Naive thymus-derived CD4-positive, alpha-beta T cell (primary cell): ENCODE measurements at regions not wholly inside any gene's neighbourhood (a gene's known extent, or its start where the extent isn't known, plus 50 kb on each side); places are given as distances from the start of the nearest gene placed in this dataset.

Experiments
- ATAC-seq: fragments of 150-1000 bp; cut with Tn5 transposase; 2 replicates; pipeline ENCODE4 v1.10.0; 2021; ENCODE audit warnings: mild to moderate bottlenecking, moderate library complexity
- CTCF ChIA-PET: fragments of 350-600 bp; sonication (Branson Sonifier 250); formaldehyde crosslinking; loops from one replicate; lab custom pipeline; 2021; ENCODE audit warnings: antibody characterized with exemption; lab: Charles Lee
- POLR2A ChIA-PET: fragments of 350-600 bp; sonication (Branson Sonifier 250); formaldehyde crosslinking; loops from one replicate; lab custom pipeline; 2021; ENCODE audit warnings: antibody characterized with exemption, inconsistent platforms; lab: Charles Lee
- DNase-seq, 9 donors: peaks; one replicate each; pipeline versions ENCODE4 v3.0.0 to v3.0.0-alpha.2; 2020 to 2022; ENCODE audit warnings: mixed read lengths in 1 of 9
- H3K27ac ChIP-seq: one replicate; pipeline ENCODE4 v1.7.0; 2013; ENCODE audit warnings: mild to moderate bottlenecking, low read depth, low read length, moderate library complexity
- H3K27me3 ChIP-seq, 2 donors: one replicate each; pipeline ENCODE4 v1.7.0; 2013; ENCODE audit warnings: low read length in 2 of 2, mild to moderate bottlenecking in 2 of 2, moderate library complexity in 2 of 2; ENCODE audit not compliant: control insufficient read depth in 2 of 2, insufficient read depth in 2 of 2
- H3K36me3 ChIP-seq, 3 experiments: 1 replicate in 2 of 3; 2 replicates in 1 of 3; pipeline ENCODE4 v1.7.0; 2013; ENCODE audit warnings: low read length in 3 of 3, mild to moderate bottlenecking in 3 of 3, moderate library complexity in 1 of 3; ENCODE audit not compliant: insufficient read depth in 3 of 3, control insufficient read depth in 2 of 3
- H3K4me1 ChIP-seq, 2 donors: one replicate each; pipeline ENCODE4 v1.7.0; 2013; ENCODE audit warnings: low read length in 2 of 2, mild to moderate bottlenecking in 2 of 2, moderate library complexity in 1 of 2; ENCODE audit not compliant: control insufficient read depth in 2 of 2, insufficient read depth in 2 of 2
- H3K4me3 ChIP-seq: 2 replicates; pipeline ENCODE4 v1.7.0; 2013; ENCODE audit warnings: mild to moderate bottlenecking, low read length
- H3K9me3 ChIP-seq, 3 experiments: 1 replicate in 2 of 3; 2 replicates in 1 of 3; pipeline ENCODE4 v1.7.0; 2013; ENCODE audit warnings: low read length in 3 of 3; ENCODE audit not compliant: control insufficient read depth in 2 of 3
- H3K27ac Mint-ChIP-seq, 9 donors: one replicate each; pipeline ENCODE4 v1.8.0; 2020 to 2022; ENCODE audit warnings: mixed read lengths in 9 of 9, mild to moderate bottlenecking in 8 of 9, moderate library complexity in 5 of 9, inconsistent platforms in 2 of 9
- H3K27me3 Mint-ChIP-seq, 5 donors: one replicate each; pipeline ENCODE4 v1.8.0; 2021 to 2022; ENCODE audit warnings: mixed read lengths in 5 of 5, mild to moderate bottlenecking in 1 of 5
- H3K36me3 Mint-ChIP-seq, 5 donors: one replicate each; pipeline ENCODE4 v1.8.0; 2020 to 2022; ENCODE audit warnings: mixed read lengths in 5 of 5, mild to moderate bottlenecking in 3 of 5, inconsistent platforms in 1 of 5
- H3K4me1 Mint-ChIP-seq, 7 donors: one replicate each; pipeline ENCODE4 v1.8.0; 2020 to 2022; ENCODE audit warnings: mixed read lengths in 7 of 7, mild to moderate bottlenecking in 3 of 7, inconsistent platforms in 1 of 7
- H3K4me3 Mint-ChIP-seq, 10 donors: one replicate each; pipeline ENCODE4 v1.8.0; 2020 to 2022; ENCODE audit warnings: mild to moderate bottlenecking in 10 of 10, mixed read lengths in 10 of 10, moderate library complexity in 6 of 10, inconsistent platforms in 2 of 10
- H3K9me3 Mint-ChIP-seq, 11 donors: one replicate each; pipeline ENCODE4 v1.8.0; 2020 to 2022; ENCODE audit warnings: mixed read lengths in 11 of 11, mild to moderate bottlenecking in 4 of 11, inconsistent platforms in 1 of 11, moderate library complexity in 1 of 11
- intact Hi-C, 2 donors: fragments of 100-400 bp; cut with micrococcal nuclease; formaldehyde crosslinking; loops; one replicate each; pipeline ENCODE4 v1.15.1; 2023

- ChIA-PET POLR2A (interaction anchor here (0.6 kb wide), 1 partner anchor 13 kb away, joined by 3 read pairs; no protein-coding TSS in a partner anchor), CTCF (interaction anchor here (0.7 to 4.3 kb wide), 5 partner anchors 560 to 1638 kb away, joined by 4 to 24 read pairs (median 5); no protein-coding TSS in a partner anchor)
- Histone ChIP-seq H3K27ac (no peak overlapping the region), H3K36me3 (no peaks in the 10 kb centered on the region), H3K4me1 (no peaks in the 10 kb centered on the region), H3K27me3 (no peaks in the 10 kb centered on the region), H3K4me3 (no peak overlapping the region), H3K9me3 (no peaks in the 10 kb centered on the region)
- H3K4me1 Mint-ChIP-seq, result peaks cover 0 to 5% (median 0%) of the 10 kb centered on the region in 7 donors
- peak; percentile 80 for ATAC-seq
- H3K27ac Mint-ChIP-seq, result no peak overlapping the region
- no peaks in the 10 kb centered on the region for H3K9me3 Mint-ChIP-seq
- H3K27me3 Mint-ChIP-seq, result peaks cover 6 to 12% (median 9%) of the 10 kb centered on the region in 5 donors
- DNase-seq, result peak in 8 of 9 donors; percentile 8 to 36 (median 27)
- H3K36me3 Mint-ChIP-seq, result no peaks in the 10 kb centered on the region
- H3K4me3 Mint-ChIP-seq, result no peak overlapping the region
- intact Hi-C loops, result loop anchor here (1.0 to 5.0 kb wide), 11 partner anchors 542 to 1637 kb away; partner anchors contain the start of gene BDH2 (in 1 of the 2)
These were observed 60.0 kb upstream of the BANK1 start for GRCh38 chr4:101730291-101731117.

GRCh38 chr4:101727238-101727637 lies 63.3 kb upstream of the BANK1 start:
- Mint-ChIP-seq H3K27me3 (peaks cover 0 to 5% (median 4%) of the 10 kb centered on the region in 5 donors), H3K9me3 (no peaks in the 10 kb centered on the region), H3K4me1 (peaks cover 0 to 12% (median 8%) of the 10 kb centered on the region in 7 donors), H3K4me3 (no peak overlapping the region), H3K27ac (no peak overlapping the region), H3K36me3 (no peaks in the 10 kb centered on the region)
- Histone ChIP-seq H3K9me3 (no peaks in the 10 kb centered on the region), H3K4me1 (no peaks in the 10 kb centered on the region), H3K4me3 (no peak overlapping the region), H3K36me3 (no peaks in the 10 kb centered on the region), H3K27me3 (no peaks in the 10 kb centered on the region), H3K27ac (no peak overlapping the region)
- DNase-seq (no peak), ATAC-seq (no peak)
- POLR2A ChIA-PET, result no interaction called here
- intact Hi-C loops, result no loop called here
- CTCF ChIA-PET, result no interaction called here

- Histone ChIP-seq H3K27ac (no peak overlapping the region), H3K27me3 (no peaks in the 10 kb centered on the region), H3K36me3 (no peaks in the 10 kb centered on the region), H3K4me1 (no peaks in the 10 kb centered on the region), H3K9me3 (no peaks in the 10 kb centered on the region), H3K4me3 (no peak overlapping the region)
- Mint-ChIP-seq H3K4me1 (peaks cover 0 to 12% (median 6%) of the 10 kb centered on the region in 7 donors), H3K4me3 (peak overlapping the region in 4 of 10 donors; percentile 3 to 63 (median 26)), H3K36me3 (no peaks in the 10 kb centered on the region), H3K27me3 (peaks cover 0 to 5% (median 0%) of the 10 kb centered on the region in 5 donors), H3K9me3 (no peaks in the 10 kb centered on the region), H3K27ac (no peak overlapping the region)
- POLR2A ChIA-PET, result no interaction called here
- CTCF ChIA-PET, result interaction anchor here (0.6 kb wide), 2 partner anchors 456 to 707 kb away, joined by 4 read pairs; no protein-coding TSS in a partner anchor
- DNase-seq, result peak in 1 of 9 donors; percentile 2
- peak; percentile 24 for ATAC-seq
- intact Hi-C loops, result no loop called here
These were observed 66.4 kb upstream of the BANK1 start for GRCh38 chr4:101724093-101724492.

GRCh38 chr4:101718810-101719209 lies 71.7 kb upstream of the BANK1 start:
- H3K36me3 Mint-ChIP-seq, result peaks cover 0 to 5% (median 0%) of the 10 kb centered on the region in 5 donors
- H3K27me3 Mint-ChIP-seq, result peaks cover 0 to 5% (median 0%) of the 10 kb centered on the region in 5 donors
- CTCF ChIA-PET, result interaction anchor here (1.4 kb wide), 1 partner anchor 10 kb away, joined by 3 read pairs; no protein-coding TSS in a partner anchor

GRCh38 chr4:101711590-101712260 lies 78.8 kb upstream of the BANK1 start:
- intact Hi-C loops, result no loop called here
- peaks cover 0 to 5% (median under 1%) of the 10 kb centered on the region in 5 donors for H3K36me3 Mint-ChIP-seq
- H3K4me1 ChIP-seq, result no peaks in the 10 kb centered on the region
- no peaks in the 10 kb centered on the region for H3K4me1 Mint-ChIP-seq
- H3K27ac ChIP-seq, result no peak overlapping the region
- H3K36me3 ChIP-seq, result no peaks in the 10 kb centered on the region
- H3K4me3 Mint-ChIP-seq, result no peak overlapping the region
- DNase-seq (no peak), ATAC-seq (no peak)
- H3K27me3 Mint-ChIP-seq, result peaks cover 0 to 19% (median 6%) of the 10 kb centered on the region in 5 donors
- H3K9me3 ChIP-seq, result no peaks in the 10 kb centered on the region
- H3K27me3 ChIP-seq, result no peaks in the 10 kb centered on the region
- no peak overlapping the region for H3K4me3 ChIP-seq
- no peak overlapping the region for H3K27ac Mint-ChIP-seq
- CTCF ChIA-PET, result no interaction called here
- POLR2A ChIA-PET, result no interaction called here
- H3K9me3 Mint-ChIP-seq, result peaks cover under 1 to 19% (median 10%) of the 10 kb centered on the region in 11 donors

More at GRCh38 chr4:101718810-101719209, 71.7 kb upstream of the BANK1 start:
- Histone ChIP-seq H3K27ac (no peak overlapping the region), H3K9me3 (no peaks in the 10 kb centered on the region), H3K4me3 (no peak overlapping the region), H3K36me3 (no peaks in the 10 kb centered on the region), H3K4me1 (no peaks in the 10 kb centered on the region), H3K27me3 (no peaks in the 10 kb centered on the region)
- POLR2A ChIA-PET, result no interaction called here
- intact Hi-C loops, result no loop called here
- peaks cover 0 to 4% (median under 1%) of the 10 kb centered on the region in 7 donors for H3K4me1 Mint-ChIP-seq
- no peak overlapping the region for H3K4me3 Mint-ChIP-seq
- H3K9me3 Mint-ChIP-seq, result peaks cover 0 to 35% (median 10%) of the 10 kb centered on the region in 11 donors
- no peak for ATAC-seq
- no peak for DNase-seq
- H3K27ac Mint-ChIP-seq, result no peak overlapping the region

- H3K27ac Mint-ChIP-seq, result no peak overlapping the region
- DNase-seq, result no peak
- Histone ChIP-seq H3K27ac (no peak overlapping the region), H3K4me3 (no peak overlapping the region), H3K4me1 (no peaks in the 10 kb centered on the region), H3K9me3 (no peaks in the 10 kb centered on the region), H3K27me3 (no peaks in the 10 kb centered on the region), H3K36me3 (no peaks in the 10 kb centered on the region)
- no peaks in the 10 kb centered on the region for H3K4me1 Mint-ChIP-seq
- CTCF ChIA-PET, result no interaction called here
- no peak overlapping the region for H3K4me3 Mint-ChIP-seq
- POLR2A ChIA-PET, result no interaction called here
- ATAC-seq, result no peak
- H3K27me3 Mint-ChIP-seq, result peaks cover 0 to 19% (median 6%) of the 10 kb centered on the region in 5 donors
- peaks cover 0 to 10% (median 4%) of the 10 kb centered on the region in 5 donors for H3K36me3 Mint-ChIP-seq
- peaks cover 5 to 22% (median 14%) of the 10 kb centered on the region in 11 donors for H3K9me3 Mint-ChIP-seq
- intact Hi-C loops, result no loop called here
These were observed 79.7 kb upstream of the BANK1 start for GRCh38 chr4:101710806-101711205.
